ENCODE measurements at regions not wholly inside any gene's neighbourhood (a gene's known extent, or its start where the extent isn't known, plus 50 kb on each side); places are given as distances from the start of the nearest gene placed in this dataset.

GRCh38 chr18:66734451-66734850 is 130.6 kb upstream of the CDH19 start:
- DNase-seq (ENCODE audit: low read depth, low spot score): peak; percentile 5
- no peak overlapping the region for H3K4me3 ChIP-seq (ENCODE audit: low read depth, low read length)
- no peak for TF ChIP-seq CTCF (IDR thresholded peaks at IDR 0.05; ENCODE audit: low read depth, low read length)
- in situ Hi-C loops (cut with HindIII; ENCODE audit: low sequenced_read_pairs): no loop called here

GRCh38 chr18:66731890-66732289 is 128.0 kb upstream of the CDH19 start:
- DNase-seq (ENCODE audit: low read depth, low spot score): no peak
- TF ChIP-seq CTCF (IDR thresholded peaks at IDR 0.05; ENCODE audit: low read depth, low read length): no peak
- H3K4me3 ChIP-seq (ENCODE audit: low read depth, low read length): no peak overlapping the region
- in situ Hi-C loops (cut with HindIII; ENCODE audit: low sequenced_read_pairs): no loop called here

GRCh38 chr18:66729442-66730239 is 125.8 kb upstream of the CDH19 start:
- H3K4me3 ChIP-seq (ENCODE audit: low read depth, low read length): no peak overlapping the region
- DNase-seq (ENCODE audit: low read depth, low spot score): no peak
- in situ Hi-C loops (cut with HindIII; ENCODE audit: low sequenced_read_pairs): no loop called here
- TF ChIP-seq CTCF (IDR thresholded peaks at IDR 0.05; ENCODE audit: low read depth, low read length): no peak

DNA sequence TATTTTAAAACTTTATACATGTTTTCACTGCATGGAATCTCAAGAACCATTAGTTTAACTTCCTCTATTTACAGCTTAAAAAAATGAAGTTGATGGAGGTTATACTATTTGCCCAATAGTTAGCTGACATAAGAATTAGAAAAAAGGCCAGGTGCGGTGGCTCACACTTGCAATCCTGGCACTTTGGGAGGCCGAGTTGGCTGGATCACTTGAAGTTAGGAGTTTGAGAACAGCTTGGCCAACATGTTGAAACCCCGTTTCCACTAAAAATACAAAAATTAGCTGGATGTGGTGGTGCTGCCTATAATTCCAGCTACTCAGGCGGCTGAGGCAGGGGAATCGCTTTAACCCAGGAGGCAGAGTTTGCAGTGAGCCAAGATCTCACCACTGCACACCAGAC is 125.1 kb upstream of the CDH19 start:
- in situ Hi-C loops (cut with HindIII; ENCODE audit: low sequenced_read_pairs): no loop called here
- no peak for DNase-seq (ENCODE audit: low read depth, low spot score)
- no peak for TF ChIP-seq CTCF (IDR thresholded peaks at IDR 0.05; ENCODE audit: low read depth, low read length)
- H3K4me3 ChIP-seq (ENCODE audit: low read depth, low read length): no peak overlapping the region

GRCh38 chr18:66727991-66728390 is 124.1 kb upstream of the CDH19 start:
- TF ChIP-seq CTCF (IDR thresholded peaks at IDR 0.05; ENCODE audit: low read depth, low read length): no peak
- in situ Hi-C loops (cut with HindIII; ENCODE audit: low sequenced_read_pairs): no loop called here
- DNase-seq (ENCODE audit: low read depth, low spot score): no peak
- no peak overlapping the region for H3K4me3 ChIP-seq (ENCODE audit: low read depth, low read length)

- in situ Hi-C loops (cut with HindIII; ENCODE audit: low sequenced_read_pairs): no loop called here
- no peak overlapping the region for H3K4me3 ChIP-seq (ENCODE audit: low read depth, low read length)
- no peak for DNase-seq (ENCODE audit: low read depth, low spot score)
- no peak for TF ChIP-seq CTCF (IDR thresholded peaks at IDR 0.05; ENCODE audit: low read depth, low read length)
Measured at GRCh38 chr18:66724664-66725356, 120.9 kb upstream of the CDH19 start.
